GM21737 (cell line): ENCODE measurements at regions not wholly inside any gene's neighbourhood (a gene's known extent, or its start where the extent isn't known, plus 50 kb on each side); places are given as distances from the start of the nearest gene placed in this dataset.
"Not testable (repeated sequence)": the region's sequence is repeated elsewhere in the genome, so short reads cannot be mapped to it uniquely, and the experiment has no call there.

Experiments
- ATAC-seq: cut with Tn5 transposase; IDR thresholded peaks from one replicate; pipeline ENCODE4 v1.9.1; 2021; ENCODE audit warnings: mild to moderate bottlenecking, moderate library complexity; ENCODE audit not compliant: unreplicated experiment

- ATAC-seq = no peak
Measured at GRCh38 chr17:34045990-34046389, 209.1 kb upstream of the CCL2 start.

GRCh38 chr17:34051046-34051445 lies 204.0 kb upstream of the CCL2 start:
- ATAC-seq = no peak

GRCh38 chr17:34054495-34054894 lies 200.6 kb upstream of the CCL2 start:
- ATAC-seq = no peak

- ATAC-seq = no peak
Measured at GRCh38 chr17:34055606-34056005, 199.5 kb upstream of the CCL2 start.

GRCh38 chr17:34059423-34060220 lies 195.5 kb upstream of the CCL2 start:
- no peak for ATAC-seq

GRCh38 chr17:34066528-34066927 lies 188.6 kb upstream of the CCL2 start:
- no peak for ATAC-seq

- no peak for ATAC-seq
Measured at GRCh38 chr17:34067011-34067410, 188.1 kb upstream of the CCL2 start.

GRCh38 chr17:34068571-34068970 lies 186.5 kb upstream of the CCL2 start:
- ATAC-seq = no peak

GRCh38 chr17:34070712-34071111 lies 184.4 kb upstream of the CCL2 start:
- no peak for ATAC-seq

- ATAC-seq = no peak
Measured at GRCh38 chr17:34071886-34072420, 183.1 kb upstream of the CCL2 start.

- ATAC-seq = no peak
Measured at GRCh38 chr17:34075076-34075475, 180.0 kb upstream of the CCL2 start.

- ATAC-seq = no peak
Measured at GRCh38 chr17:34076743-34077631, 178.1 kb upstream of the CCL2 start.

GRCh38 chr17:34081269-34081668 lies 173.8 kb upstream of the CCL2 start:
- no peak for ATAC-seq

- no peak for ATAC-seq
Measured at GRCh38 chr17:34082404-34082803, 172.7 kb upstream of the CCL2 start.

- not testable (repeated sequence) for ATAC-seq
Measured at GRCh38 chr17:34089042-34089441, 166.0 kb upstream of the CCL2 start.

- no peak for ATAC-seq
Measured at GRCh38 chr17:34090593-34090992, 164.5 kb upstream of the CCL2 start.

GRCh38 chr17:34091975-34092374 lies 163.1 kb upstream of the CCL2 start:
- no peak for ATAC-seq

- no peak for ATAC-seq
Measured at GRCh38 chr17:34095106-34095505, 160.0 kb upstream of the CCL2 start.

- ATAC-seq = no peak
Measured at GRCh38 chr17:34098699-34099098, 156.4 kb upstream of the CCL2 start.

GRCh38 chr17:34099859-34100515 lies 155.1 kb upstream of the CCL2 start:
- no peak for ATAC-seq

- ATAC-seq = no peak
Measured at GRCh38 chr17:34107019-34107418, 148.1 kb upstream of the CCL2 start.
